IMR-90 (cell line): ENCODE measurements at regions not wholly inside any gene's neighbourhood (a gene's known extent, or its start where the extent isn't known, plus 50 kb on each side); places are given as distances from the start of the nearest gene placed in this dataset.

Experiments
- CEBPB ChIP-seq: IDR thresholded peaks from 2 replicates; pipeline ENCODE4 v1.6.1; 2012; ENCODE audit warnings: low read depth, low read length, improper control_type of control experiment
- CTCF ChIP-seq: conservative IDR thresholded peaks from 2 replicates; pipeline ENCODE4 v1.5.1; 2012; ENCODE audit warnings: mild to moderate bottlenecking, low read depth, low read length, improper control_type of control experiment
- MAZ ChIP-seq: IDR thresholded peaks from 2 replicates; pipeline ENCODE4 v1.6.1; 2012; ENCODE audit warnings: low read depth, mild to moderate bottlenecking, low read length, improper control_type of control experiment, moderate library complexity, borderline replicate concordance
- POLR2A ChIP-seq: IDR thresholded peaks from 2 replicates; pipeline ENCODE4 v1.6.1; 2012; ENCODE audit warnings: mild to moderate bottlenecking, low read depth, low read length

GRCh38 chr7:132678656-132679055 is 102.4 kb upstream of the PLXNA4 start:
- TF ChIP-seq CTCF (no peak), CEBPB (no peak), POLR2A (no peak), MAZ (no peak)
